Suprapubic skin (tissue), 4 donors: ENCODE measurements at regions not wholly inside any gene's neighbourhood (a gene's known extent, or its start where the extent isn't known, plus 50 kb on each side); places are given as distances from the start of the nearest gene placed in this dataset.

Experiments used
- CTCF ChIP-seq, 2 donors: fragments of 200-600 bp in 1 of 2; fragments of 450-650 bp in 1 of 2; sonication (generic) in 1 of 2; IDR thresholded peaks; one replicate each; pipeline ENCODE4 v1.5.1; 2016 to 2019; ENCODE audit warnings: antibody characterized with exemption in 2 of 2, mild to moderate bottlenecking in 1 of 2, moderate library complexity in 1 of 2
- EP300 ChIP-seq: sonication (generic); formaldehyde crosslinking; IDR thresholded peaks from one replicate; pipeline ENCODE4 v1.6.1; 2017; ENCODE audit warnings: antibody characterized with exemption
- POLR2A ChIP-seq, 2 donors: fragments of 450-650 bp; IDR thresholded peaks; one replicate each; pipeline ENCODE4 v1.6.1; 2017; ENCODE audit warnings: antibody characterized with exemption in 2 of 2, mild to moderate bottlenecking in 2 of 2, moderate library complexity in 2 of 2
- POLR2AphosphoS5 ChIP-seq, 3 donors: sonication (generic); formaldehyde crosslinking; IDR thresholded peaks; one replicate each; pipeline ENCODE4 v1.6.1; 2017; ENCODE audit warnings: antibody characterized with exemption in 3 of 3

- no peak for TF ChIP-seq CTCF (IDR thresholded peaks at IDR 0.05)
- TF ChIP-seq EP300, result no peak
- TF ChIP-seq POLR2AphosphoS5 (IDR thresholded peaks at IDR 0.05), result no peak
- TF ChIP-seq POLR2A (IDR thresholded peaks at IDR 0.05), result no peak
Observed at GRCh38 chr3:148090156-148090555, 607.5 kb upstream of the AGTR1 start.
